Brain pericyte (primary cell): ENCODE measurements at regions not wholly inside any gene's neighbourhood (a gene's known extent, or its start where the extent isn't known, plus 50 kb on each side); places are given as distances from the start of the nearest gene placed in this dataset.
"Not testable (repeated sequence)": the region's sequence is repeated elsewhere in the genome, so short reads cannot be mapped to it uniquely, and the experiment has no call there.

ENCODE experiments used
- DNase-seq: peaks from one replicate; pipeline ENCODE4 v3.0.0-alpha.2; 2012; ENCODE audit warnings: low read depth, low spot score

- no peak for DNase-seq
These were observed 83.8 kb upstream of the LCORL start for GRCh38 chr4:18105030-18106011.

- no peak for DNase-seq
These were observed 82.5 kb upstream of the LCORL start for GRCh38 chr4:18103876-18104605.

- DNase-seq: no peak
These were observed 79.1 kb upstream of the LCORL start for GRCh38 chr4:18100657-18101056.

GRCh38 chr4:18090447-18090846 lies 68.9 kb upstream of the LCORL start:
- DNase-seq: not testable (repeated sequence)

- DNase-seq: no peak
These were observed 60.7 kb upstream of the LCORL start for GRCh38 chr4:18082236-18082635.

GRCh38 chr4:18081708-18082107 lies 60.2 kb upstream of the LCORL start:
- DNase-seq: no peak

- DNase-seq: no peak
These were observed 56.3 kb upstream of the LCORL start for GRCh38 chr4:18077808-18078207.

GRCh38 chr4:18075823-18076433 lies 54.4 kb upstream of the LCORL start:
- DNase-seq: no peak

GRCh38 chr4:18071894-18072293 lies 50.3 kb upstream of the LCORL start:
- no peak for DNase-seq
